ENCODE measurements at regions not wholly inside any gene's neighbourhood (a gene's known extent, or its start where the extent isn't known, plus 50 kb on each side); places are given as distances from the start of the nearest gene placed in this dataset.
"Not testable (repeated sequence)": the region's sequence is repeated elsewhere in the genome, so short reads cannot be mapped to it uniquely, and the experiment has no call there.

DNA sequence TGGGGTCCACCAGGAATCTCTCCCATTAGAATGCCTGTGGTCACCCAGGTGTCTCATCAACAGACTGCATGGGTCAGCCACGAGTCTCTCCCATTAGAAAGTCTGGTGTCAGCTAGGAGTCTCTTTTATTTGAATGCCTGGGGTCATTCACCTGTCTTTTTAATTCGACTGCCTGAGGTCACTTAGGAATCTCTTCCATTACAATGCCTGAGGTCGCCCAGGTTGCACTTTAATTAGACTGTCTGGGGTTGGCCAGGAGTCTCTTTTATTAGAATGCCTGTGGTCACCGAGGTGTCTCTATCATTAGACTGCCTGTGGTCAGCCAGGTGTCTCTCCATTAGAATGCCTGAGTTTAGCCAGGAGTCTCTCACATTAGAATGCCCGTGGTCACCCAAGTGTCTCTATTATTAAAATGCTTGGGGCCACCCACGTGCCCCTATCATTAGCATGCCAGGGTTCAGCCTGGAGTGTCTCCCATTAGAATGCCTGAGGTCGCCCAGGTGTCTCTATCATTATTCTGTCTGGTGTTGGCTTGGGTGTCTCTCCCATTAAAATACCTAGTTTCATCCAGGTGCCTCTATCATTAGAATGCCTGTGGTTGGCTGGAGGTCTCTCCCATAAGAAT lies 1474.3 kb downstream of the UQCRFS1 start:
- DNase-seq (ENCODE audit: low read depth) = no peak

DNA sequence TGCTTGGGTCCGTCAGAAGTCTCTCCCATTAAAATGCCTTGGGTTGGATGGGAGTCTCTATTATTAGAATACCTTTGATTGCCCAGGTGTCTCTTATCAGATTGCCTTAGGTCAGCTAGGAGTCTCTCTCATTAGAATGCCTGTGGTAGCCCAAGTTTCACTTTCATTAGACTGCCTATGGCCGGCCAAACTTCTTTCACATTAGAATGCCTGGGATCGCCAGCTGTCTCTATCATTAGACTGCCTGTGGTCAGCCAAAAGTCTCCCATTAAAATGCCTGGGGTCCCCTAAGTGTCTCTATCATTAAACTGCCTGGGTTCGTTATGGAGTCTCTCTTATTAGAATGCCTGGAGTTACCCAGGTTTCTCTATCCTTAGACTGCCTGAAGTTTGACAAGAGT lies 1476.7 kb downstream of the UQCRFS1 start:
- DNase-seq (ENCODE audit: low read depth) = no peak

DNA sequence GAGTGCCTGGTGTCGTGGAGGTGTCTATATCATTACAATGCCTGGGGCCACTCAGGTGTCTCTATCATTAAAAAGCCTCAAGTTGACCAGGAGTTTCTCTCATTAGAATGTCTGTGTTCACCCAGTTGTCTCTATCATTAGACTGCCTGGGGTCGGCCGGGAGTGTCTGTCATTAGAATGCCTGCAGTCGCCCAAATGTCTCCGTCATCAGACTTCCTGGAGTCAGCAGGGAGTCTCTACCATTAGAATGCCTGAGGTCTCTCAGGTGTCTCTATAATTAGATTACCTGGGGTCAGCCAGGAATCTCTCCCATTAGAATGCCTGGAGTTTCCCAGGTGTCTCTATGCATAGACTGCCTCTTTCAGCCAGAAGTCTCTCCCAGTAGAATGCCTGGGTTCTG lies 1477.6 kb downstream of the UQCRFS1 start:
- DNase-seq (ENCODE audit: low read depth) = no peak

DNA sequence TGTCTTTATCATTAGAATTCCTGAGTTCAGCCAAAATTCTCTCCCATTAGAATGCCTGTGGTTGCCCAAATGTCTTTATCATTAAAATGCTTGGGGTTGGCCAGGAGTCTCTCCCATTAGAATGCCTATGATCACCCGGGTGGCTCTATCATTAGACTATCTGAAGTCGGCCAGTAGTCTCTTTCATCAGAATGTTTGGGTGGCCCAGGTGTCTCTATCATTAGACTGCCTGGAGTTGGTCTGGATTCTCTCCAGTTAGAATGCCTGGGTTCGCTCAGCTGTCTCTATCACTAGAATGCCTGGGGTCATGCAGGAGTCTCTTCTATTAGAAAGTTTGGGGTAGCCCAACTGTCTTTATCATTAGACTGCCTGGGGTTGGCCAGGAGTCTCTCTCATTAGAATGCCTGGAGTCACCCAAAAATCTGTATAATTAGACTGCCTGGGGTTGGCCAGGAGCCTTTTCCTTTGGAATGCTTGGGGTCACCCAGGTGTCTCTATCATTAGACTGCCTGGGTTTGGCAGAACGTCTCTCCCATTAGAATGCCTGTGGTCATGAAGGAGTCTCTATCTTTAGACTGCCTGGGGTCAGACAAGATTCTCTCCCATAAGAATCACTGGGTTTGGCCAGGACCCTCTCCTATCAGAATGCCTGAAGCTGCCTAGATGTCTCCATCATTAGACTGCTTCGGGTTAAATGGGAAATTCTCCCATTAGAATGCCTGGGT lies 1478.3 kb downstream of the UQCRFS1 start:
- no peak for DNase-seq (ENCODE audit: low read depth)

DNA sequence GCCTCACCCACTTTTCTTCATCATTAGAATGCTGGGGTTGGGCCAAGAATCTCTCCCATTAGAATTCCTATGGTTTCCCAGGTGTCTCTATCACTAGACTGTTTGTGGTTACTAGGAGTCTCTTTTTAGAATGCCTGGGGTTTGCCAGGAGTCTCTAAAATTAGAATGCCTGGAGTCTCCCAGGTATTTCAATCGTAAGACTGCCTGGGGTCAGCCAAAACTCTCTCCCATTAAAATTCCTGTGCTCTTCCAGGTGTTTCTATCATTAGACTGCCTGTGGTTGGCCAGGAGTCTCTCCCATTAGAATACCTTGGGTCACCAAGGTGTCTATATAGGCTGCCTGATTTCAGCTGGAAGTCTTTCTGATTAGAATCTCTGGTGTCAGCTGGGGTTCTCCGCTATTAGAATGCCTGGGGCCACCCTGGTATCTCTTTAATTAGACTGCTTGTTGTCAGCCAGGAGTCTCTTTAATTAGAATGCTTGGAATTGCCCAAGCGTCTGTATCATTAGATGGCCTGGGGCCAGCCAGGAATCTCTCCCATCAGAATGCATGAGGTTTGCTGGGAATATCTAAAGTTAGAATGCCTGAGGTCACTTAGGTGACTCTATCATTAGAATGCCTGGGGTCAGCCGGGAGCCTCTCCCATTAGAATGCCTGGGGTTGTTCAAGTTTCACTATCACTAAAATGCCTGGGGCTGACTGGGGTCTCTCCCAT lies 1479.2 kb downstream of the UQCRFS1 start:
- no peak for DNase-seq (ENCODE audit: low read depth)

DNA sequence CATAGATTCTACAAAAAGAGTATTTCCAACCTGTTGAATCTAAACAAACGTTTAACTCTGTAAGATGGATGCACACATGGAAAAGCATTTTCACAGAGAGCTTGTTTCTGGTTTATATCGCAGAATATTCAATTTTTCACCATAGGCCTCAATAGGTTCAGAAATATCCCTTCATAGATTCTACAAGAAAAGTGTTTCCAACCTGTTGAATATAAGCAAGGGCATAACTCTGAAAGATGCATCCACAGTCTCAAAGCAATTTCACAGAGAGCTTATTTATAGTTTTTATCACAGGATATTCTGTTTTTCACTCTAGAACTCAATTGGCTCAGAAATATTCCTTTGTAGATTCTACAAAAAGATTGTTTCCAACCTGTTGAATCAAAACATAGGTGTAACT lies 1483.6 kb downstream of the UQCRFS1 start:
- no peak for DNase-seq (ENCODE audit: low read depth)

DNA sequence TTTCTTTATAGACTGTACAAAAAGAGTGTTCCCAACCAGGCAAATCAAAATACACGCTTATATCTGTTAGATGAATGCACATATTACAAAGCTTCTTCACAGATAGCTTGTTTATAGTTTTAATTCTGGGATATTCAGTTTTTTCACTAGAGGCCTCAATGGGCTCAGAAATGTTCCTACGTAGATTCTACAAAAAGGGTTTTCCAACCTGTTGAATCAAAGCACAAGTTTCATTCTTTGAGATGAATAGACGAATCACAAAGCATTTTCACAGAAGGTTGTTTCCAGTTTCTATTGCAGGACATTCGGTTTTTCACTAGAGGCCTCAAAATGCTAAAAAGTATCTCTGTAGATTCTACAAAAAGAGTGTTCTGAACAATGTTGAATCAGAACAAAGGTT lies 1490.3 kb downstream of the UQCRFS1 start:
- DNase-seq (ENCODE audit: low read depth) = no peak

DNA sequence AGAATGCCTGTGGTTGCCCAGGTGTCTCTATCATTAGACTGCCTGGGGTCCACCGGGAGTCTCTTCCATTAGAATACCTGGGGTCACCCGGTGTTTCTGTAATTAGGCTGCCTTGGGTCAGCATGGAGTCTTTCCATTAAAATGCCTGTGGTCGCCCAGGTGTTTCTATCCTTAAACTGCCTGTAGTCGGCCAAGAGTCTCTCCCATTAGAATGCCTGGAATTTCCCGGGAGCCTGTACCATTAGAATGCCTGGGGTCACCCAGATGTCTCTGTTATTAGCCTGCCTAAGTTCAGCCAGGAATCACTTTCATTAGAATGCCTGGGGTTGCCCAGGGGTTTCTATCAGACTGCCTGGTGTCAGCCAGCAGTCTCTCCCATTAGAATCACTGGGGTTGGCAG lies 1492.8 kb downstream of the UQCRFS1 start:
- no peak for DNase-seq (ENCODE audit: low read depth)

DNA sequence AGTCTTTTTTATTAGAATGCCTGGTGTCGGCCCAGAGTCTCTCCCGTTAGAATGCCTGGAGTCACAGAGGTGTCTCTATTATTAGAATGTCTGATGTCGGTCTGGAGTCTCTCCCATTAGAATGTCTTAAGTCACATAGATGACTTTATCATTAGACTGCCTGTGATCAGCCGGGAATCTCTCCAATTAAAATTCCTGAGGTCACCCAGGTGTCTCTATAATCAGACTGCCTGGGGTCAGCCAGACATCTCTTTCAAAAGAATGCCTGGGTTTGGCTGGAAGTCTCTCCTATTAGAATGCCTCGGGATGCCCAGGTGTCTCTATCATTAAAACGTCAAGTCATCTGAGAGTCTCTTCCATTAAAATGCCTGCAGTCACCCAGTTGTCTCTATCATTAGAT lies 1493.9 kb downstream of the UQCRFS1 start:
- DNase-seq (ENCODE audit: low read depth) = no peak

DNA sequence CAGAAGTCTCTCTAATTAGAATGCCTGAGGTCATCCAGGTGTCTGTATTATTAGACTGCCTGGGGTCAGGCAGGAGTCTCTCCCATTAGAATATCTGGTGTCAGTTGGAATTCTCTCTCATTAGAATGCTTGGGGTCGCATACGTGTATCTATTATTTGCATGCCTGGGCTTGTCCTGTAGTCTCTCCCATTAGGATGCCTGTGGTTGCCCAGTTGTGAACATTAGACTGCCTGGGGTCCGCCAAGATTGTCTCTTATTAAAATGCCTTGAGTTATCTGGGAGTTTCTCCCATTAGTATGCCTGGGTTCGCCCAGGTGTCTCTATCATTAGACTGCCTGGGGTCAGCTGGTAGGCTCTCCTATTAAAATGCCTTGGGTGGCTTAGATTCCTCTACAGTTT lies 1494.7 kb downstream of the UQCRFS1 start:
- DNase-seq (ENCODE audit: low read depth) = no peak

DNA sequence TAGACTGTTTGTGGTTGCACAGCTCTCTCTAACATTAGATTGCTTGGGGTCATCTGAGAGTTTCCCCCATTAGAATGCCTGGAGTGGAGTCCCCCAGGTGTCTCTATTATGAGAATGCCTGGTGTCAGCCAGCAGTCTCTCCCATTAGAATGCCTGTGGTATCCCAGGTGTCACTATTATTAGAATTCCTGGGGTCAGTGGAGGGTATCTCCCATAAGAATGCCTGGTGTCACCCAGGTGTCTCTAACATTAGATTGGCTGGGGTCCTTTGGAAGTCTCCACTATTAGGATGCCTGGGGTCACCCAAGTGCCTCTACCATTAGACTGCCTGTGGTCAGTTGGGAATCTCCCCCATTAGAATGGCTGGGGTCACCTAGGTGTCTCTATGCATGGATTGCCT lies 1495.1 kb downstream of the UQCRFS1 start:
- DNase-seq (ENCODE audit: low read depth) = no peak

DNA sequence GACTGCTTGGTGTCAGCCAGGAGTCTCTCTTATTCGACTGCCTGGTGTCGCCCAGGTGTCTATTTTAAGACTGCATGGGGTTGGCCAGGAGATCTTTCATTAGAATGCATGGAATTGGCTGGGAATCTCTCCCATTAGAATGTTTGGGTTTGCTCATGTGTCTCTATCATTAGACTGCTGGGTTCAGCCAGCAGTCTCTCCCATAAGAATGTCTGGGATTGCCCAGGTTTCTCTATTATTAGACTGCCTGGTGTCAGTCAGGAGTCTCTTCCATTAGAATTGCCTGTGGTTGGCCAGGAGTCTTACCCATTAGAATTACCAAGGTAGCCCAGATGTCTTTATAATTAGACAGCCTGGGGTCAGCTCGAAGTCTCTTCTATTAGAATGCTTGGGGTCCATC lies 1496.0 kb downstream of the UQCRFS1 start:
- DNase-seq (ENCODE audit: low read depth) = no peak

DNA sequence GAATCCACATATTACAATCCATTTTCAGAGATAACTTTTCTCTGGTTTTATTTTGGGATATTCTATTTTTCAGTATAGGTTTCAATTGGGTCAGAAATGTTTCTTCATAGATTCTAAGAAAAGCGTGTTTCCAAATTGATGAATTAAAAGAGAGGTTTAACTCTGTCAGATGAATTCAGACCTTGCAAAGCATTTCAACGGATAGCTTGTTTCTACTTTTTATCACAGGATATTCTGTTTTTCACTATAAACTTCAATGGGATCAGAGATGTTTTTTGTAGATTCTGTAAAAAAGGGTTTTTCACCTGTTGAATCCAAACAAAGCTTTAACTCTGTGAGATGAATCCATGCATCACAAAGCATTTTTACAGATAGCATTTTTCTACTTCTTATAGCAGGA lies 1498.1 kb downstream of the UQCRFS1 start:
- DNase-seq (ENCODE audit: low read depth) = no peak

DNA sequence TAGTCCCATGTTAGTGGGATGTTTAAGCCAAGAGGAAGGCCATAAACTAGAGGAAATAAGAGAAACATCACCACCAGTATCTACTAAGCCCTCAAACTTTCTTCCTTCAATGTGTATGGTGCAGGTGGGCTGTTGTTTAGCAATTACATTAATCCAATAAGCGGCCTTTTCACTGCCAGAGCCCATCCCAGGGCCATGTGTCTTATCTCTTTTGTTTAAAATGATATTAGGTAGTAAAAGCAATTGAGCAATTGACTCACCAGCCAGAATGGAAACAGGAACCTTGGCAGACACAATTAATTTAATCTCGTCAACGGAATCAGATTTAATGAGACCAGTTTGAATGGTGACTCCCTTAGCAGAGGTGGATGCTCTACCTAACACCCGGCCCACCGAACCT lies 1503.5 kb downstream of the UQCRFS1 start:
- DNase-seq (ENCODE audit: low read depth) = no peak

DNA sequence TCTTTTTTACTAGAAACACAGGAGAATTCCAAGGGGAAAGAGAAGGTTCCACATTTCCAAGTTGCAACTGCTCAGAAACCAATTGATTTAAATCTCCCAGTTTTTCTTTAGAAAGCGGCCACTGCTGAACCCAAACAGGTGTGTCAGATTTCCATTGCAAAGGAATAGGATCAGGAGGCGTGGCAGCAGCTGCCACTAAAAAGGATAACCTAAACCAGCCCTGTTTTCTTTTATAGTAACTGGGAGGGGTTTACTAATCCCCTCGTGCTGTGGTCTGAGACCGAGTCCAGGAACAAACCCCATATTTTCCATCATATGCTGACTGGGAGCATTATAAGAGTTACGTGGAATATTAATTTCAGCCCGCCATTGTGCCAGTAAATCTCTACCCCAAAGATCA lies 1504.0 kb downstream of the UQCRFS1 start:
- DNase-seq (ENCODE audit: low read depth) = not testable (repeated sequence)

DNA sequence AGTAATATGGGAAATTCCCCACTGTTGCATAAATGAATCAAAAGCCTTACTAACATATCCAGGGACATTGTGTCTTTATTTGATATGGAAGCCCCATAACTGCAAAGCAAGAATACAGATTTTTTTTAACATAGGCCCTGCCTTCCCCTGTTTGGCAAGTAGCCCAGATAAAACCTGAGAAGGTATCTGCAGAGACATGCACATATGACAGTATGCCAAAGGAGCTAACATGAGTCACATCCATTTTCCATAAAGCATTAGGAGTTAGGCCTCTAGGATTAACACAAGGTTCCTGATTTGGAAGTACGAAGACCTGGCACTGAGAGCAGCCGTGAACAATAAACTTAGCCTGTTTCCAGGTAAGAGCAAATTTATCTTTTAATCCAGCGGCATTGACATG lies 1505.9 kb downstream of the UQCRFS1 start:
- DNase-seq (ENCODE audit: low read depth) = not testable (repeated sequence)

DNA sequence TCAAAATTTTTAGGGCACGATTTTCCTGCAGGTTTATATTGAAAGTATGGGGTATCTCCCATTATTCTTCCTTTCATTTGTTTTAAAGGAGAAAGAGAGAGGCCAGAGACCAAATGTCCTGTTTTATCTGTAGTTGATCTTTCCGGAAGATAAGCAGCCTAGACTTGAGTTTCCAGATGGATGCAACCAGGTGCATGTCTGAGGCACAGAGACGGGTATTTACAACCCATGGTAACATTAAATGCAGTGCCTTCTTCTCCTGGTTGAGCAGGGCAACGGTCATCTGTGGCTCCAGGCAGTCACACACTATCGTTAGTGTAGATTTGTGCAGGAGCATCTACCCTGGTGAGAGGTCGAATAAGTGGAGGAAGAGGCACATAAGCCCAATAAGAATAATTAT lies 1507.1 kb downstream of the UQCRFS1 start:
- no peak for DNase-seq (ENCODE audit: low read depth)

DNA sequence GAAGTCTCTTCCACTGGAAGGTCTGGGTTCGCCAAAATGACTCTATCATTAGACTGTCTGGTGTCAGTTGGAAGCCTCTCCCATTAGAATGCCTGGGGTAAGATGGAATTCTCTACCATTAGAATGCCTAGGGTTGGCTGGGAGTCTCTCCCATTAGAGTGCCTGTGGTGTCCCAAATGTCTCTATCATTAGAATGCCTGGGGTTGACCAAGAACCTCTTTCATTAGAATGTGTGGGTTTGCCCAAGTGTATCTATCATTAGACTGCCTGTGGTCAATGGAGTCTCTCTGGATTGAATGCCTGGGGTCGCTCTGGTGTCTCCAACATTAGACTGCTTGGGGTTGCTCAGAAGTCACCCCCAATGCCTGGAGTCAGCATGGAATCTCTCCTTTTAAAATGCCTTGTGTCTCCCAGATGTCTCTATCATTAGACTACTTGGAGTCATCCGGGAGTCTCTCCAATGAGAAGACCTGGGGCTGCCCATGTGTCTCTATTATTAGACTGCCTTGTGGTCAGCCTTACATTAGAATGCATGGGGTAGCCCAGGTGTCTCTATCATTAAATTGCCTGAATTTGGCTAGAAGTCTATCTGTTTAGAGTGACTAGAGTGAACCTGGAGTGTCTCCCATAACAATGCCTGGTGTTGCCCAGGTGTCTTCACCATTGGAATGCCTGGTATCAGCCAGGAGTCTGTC lies 1518.4 kb downstream of the UQCRFS1 start:
- no peak for DNase-seq (ENCODE audit: low read depth)

DNA sequence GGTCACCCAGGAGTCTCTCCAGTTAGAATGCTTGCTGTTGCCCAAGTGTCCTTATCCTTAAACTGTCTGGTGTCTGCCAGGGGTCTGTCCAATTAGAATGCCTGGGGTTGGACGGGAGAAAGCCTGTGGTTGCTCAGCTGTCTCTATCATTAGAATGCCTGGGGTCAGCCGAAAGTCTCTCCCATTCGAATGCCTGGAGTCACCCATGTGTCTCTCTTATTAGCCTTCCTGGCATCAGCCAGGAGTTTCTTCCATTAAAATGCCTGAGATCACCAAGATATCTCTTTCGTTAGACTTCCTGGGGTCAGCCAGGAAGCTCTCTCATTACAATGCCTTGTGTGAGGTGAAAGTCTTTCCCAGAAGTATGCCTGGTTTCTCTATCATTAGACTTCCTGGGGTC lies 1521.0 kb downstream of the UQCRFS1 start:
- DNase-seq (ENCODE audit: low read depth) = peak; percentile 9

DNA sequence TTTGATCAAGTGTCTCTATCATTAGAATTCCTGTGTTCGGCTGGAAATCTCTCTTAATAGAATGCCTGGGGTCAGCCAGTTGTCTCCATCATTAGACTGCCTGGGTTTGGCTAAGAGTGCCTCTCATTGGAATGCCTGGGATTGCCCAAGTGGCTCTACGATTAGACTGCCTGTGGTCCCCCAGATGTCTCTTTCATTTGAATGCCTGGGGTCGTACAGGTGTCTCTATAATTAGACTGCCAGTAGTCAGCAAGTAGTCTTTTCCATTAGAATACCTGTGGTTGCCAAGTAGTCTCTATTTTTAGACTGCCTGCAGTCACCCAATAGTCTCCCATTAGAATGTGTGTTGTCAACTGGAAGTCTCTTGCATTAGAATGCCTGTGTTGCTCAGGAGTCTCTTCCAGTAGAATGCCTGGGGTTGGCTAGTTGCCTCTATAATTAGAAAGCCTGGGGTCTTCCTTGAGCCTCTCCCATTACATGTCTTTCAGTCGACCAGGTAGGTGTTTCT lies 1523.2 kb downstream of the UQCRFS1 start:
- DNase-seq (ENCODE audit: low read depth) = no peak

DNA sequence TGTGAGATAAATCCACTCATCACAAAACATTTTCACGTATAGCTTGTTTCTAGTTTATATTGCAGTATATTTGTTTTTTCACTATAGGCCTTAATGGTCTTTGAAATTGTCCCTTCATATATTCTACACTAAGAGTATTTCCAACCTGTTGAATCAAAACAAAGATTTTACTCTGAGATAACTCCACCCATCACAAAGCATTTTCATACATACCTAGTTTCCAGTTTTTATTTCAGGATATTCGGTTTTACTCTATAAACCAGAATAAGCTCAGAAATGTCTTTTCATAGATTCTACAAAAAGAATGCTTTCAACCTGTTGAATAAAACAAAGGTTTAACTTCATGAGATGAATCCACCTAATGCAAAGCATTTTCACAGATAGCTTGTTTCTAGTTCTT lies 1528.7 kb downstream of the UQCRFS1 start:
- DNase-seq (ENCODE audit: low read depth) = no peak

DNA sequence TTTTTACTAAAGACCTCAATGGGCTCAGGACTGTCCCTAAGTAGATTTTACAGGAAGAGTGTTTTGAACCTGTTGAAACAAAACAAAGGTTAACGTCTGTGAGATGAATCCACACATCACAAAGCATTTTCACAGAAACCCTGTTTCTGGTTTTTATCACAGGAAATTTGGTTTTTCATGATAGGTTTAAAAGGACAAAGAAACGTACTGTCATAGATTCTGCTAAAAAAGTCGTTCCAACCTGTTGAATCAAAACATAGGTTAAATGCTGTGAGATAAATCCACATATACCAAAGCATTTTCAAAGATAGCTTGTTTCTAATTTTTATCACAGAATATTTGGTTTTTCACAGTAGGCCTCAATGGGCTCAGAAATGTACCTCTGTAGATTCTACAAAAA lies 1531.0 kb downstream of the UQCRFS1 start:
- DNase-seq (ENCODE audit: low read depth) = no peak
